Neural crest cell (in vitro differentiated cells): ENCODE measurements at regions not wholly inside any gene's neighbourhood (a gene's known extent, or its start where the extent isn't known, plus 50 kb on each side); places are given as distances from the start of the nearest gene placed in this dataset.

Experiments
- DNase-seq: peaks from one replicate; pipeline ENCODE4 v3.0.0; 2021; ENCODE audit warnings: low read depth, mixed read lengths, low spot score
- H3K27ac Mint-ChIP-seq: one replicate; pipeline ENCODE4 v1.8.0; 2021; ENCODE audit warnings: mild to moderate bottlenecking, mixed read lengths; ENCODE audit not compliant: unreplicated experiment
- H3K27me3 Mint-ChIP-seq: 2 replicates; pipeline ENCODE4 v1.8.0; 2021; ENCODE audit warnings: low read depth, mild to moderate bottlenecking, mixed read lengths
- H3K36me3 Mint-ChIP-seq: 2 replicates; pipeline ENCODE4 v1.8.0; 2021; ENCODE audit warnings: low read depth, mild to moderate bottlenecking, mixed read lengths
- H3K4me1 Mint-ChIP-seq: 2 replicates; pipeline ENCODE4 v1.8.0; 2021; ENCODE audit warnings: mixed read lengths
- H3K4me3 Mint-ChIP-seq: one replicate; pipeline ENCODE4 v1.8.0; 2021; ENCODE audit warnings: mild to moderate bottlenecking, mixed read lengths
- H3K9me3 Mint-ChIP-seq: 2 replicates; pipeline ENCODE4 v1.8.0; 2021; ENCODE audit warnings: mixed read lengths
- CTCF ChIP-seq: fragments of 200-600 bp; sonication (generic); conservative IDR thresholded peaks from 2 replicates; pipeline ENCODE4 v1.5.0; 2021; ENCODE audit warnings: antibody characterized with exemption, mild to moderate bottlenecking

GRCh38 chr16:35142147-35142808, 1682.9 kb downstream of the TP53TG3F start:
- H3K9me3 Mint-ChIP-seq: peaks cover 2% of the 10 kb centered on the region
- no peaks in the 10 kb centered on the region for H3K4me1 Mint-ChIP-seq
- no peaks in the 10 kb centered on the region for H3K27me3 Mint-ChIP-seq
- DNase-seq: no peak
- no peak overlapping the region for H3K4me3 Mint-ChIP-seq
- peaks cover 3% of the 10 kb centered on the region for H3K36me3 Mint-ChIP-seq
- TF ChIP-seq CTCF: no peak
- no peak overlapping the region for H3K27ac Mint-ChIP-seq

GRCh38 chr16:35142809-35143192, 1683.4 kb downstream of the TP53TG3F start:
- H3K9me3 Mint-ChIP-seq: peaks cover 2% of the 10 kb centered on the region
- H3K4me3 Mint-ChIP-seq: no peak overlapping the region
- TF ChIP-seq CTCF: no peak

GRCh38 chr16:35144212-35144932, 1685.0 kb downstream of the TP53TG3F start:
- no peak for TF ChIP-seq CTCF
- H3K4me3 Mint-ChIP-seq: no peak overlapping the region
- DNase-seq: no peak
- H3K27ac Mint-ChIP-seq: no peak overlapping the region
- H3K36me3 Mint-ChIP-seq: peaks cover 3% of the 10 kb centered on the region
- no peaks in the 10 kb centered on the region for H3K27me3 Mint-ChIP-seq
- H3K4me1 Mint-ChIP-seq: no peaks in the 10 kb centered on the region
- peaks cover 2% of the 10 kb centered on the region for H3K9me3 Mint-ChIP-seq

More at GRCh38 chr16:35142809-35143192, 1683.4 kb downstream of the TP53TG3F start:
- no peak for DNase-seq
- peaks cover 3% of the 10 kb centered on the region for H3K36me3 Mint-ChIP-seq
- no peaks in the 10 kb centered on the region for H3K27me3 Mint-ChIP-seq
- no peak overlapping the region for H3K27ac Mint-ChIP-seq
- H3K4me1 Mint-ChIP-seq: no peaks in the 10 kb centered on the region

GRCh38 chr16:35146031-35146710, 1686.8 kb downstream of the TP53TG3F start:
- Mint-ChIP-seq H3K4me1 (no peaks in the 10 kb centered on the region), H3K27ac (no peak overlapping the region), H3K9me3 (no peaks in the 10 kb centered on the region), H3K4me3 (no peak overlapping the region), H3K36me3 (no peaks in the 10 kb centered on the region), H3K27me3 (no peaks in the 10 kb centered on the region)
- DNase-seq: no peak
- no peak for TF ChIP-seq CTCF

- Mint-ChIP-seq H3K27me3 (no peaks in the 10 kb centered on the region), H3K36me3 (peaks cover 3% of the 10 kb centered on the region), H3K9me3 (no peaks in the 10 kb centered on the region), H3K27ac (no peak overlapping the region), H3K4me3 (no peak overlapping the region), H3K4me1 (no peaks in the 10 kb centered on the region)
- TF ChIP-seq CTCF: no peak
- DNase-seq: no peak
Observed at GRCh38 chr16:35146723-35147458, 1687.5 kb downstream of the TP53TG3F start.
